Naive thymus-derived CD8-positive, alpha-beta T cell (primary cell): ENCODE measurements at regions not wholly inside any gene's neighbourhood (a gene's known extent, or its start where the extent isn't known, plus 50 kb on each side); places are given as distances from the start of the nearest gene placed in this dataset.
"Not testable (repeated sequence)": the region's sequence is repeated elsewhere in the genome, so short reads cannot be mapped to it uniquely, and the experiment has no call there.

Experiments used
- ATAC-seq, 2 donors: fragments of 150-1000 bp; cut with Tn5 transposase in 1 of 2; sonication (Bioruptor Pico), chemical (Tn5 transposase) in 1 of 2; 1 replicate in 1 of 2; 2 replicates in 1 of 2; pipeline ENCODE4 v1.10.0; 2021; ENCODE audit warnings: mild to moderate bottlenecking in 2 of 2, moderate library complexity in 2 of 2
- POLR2A ChIA-PET: fragments of 350-600 bp; sonication (Branson Sonifier 250); formaldehyde crosslinking; loops from one replicate; lab custom pipeline; 2021; ENCODE audit warnings: antibody characterized with exemption; lab: Charles Lee
- DNase-seq, 10 donors: peaks; one replicate each; pipeline versions ENCODE4 v3.0.0 to v3.0.0-alpha.2; 2020 to 2022
- H3K27ac Mint-ChIP-seq, 10 donors: one replicate each; pipeline ENCODE4 v1.8.0; 2020 to 2022; ENCODE audit warnings: mild to moderate bottlenecking in 10 of 10, mixed read lengths in 10 of 10, moderate library complexity in 4 of 10, inconsistent platforms in 1 of 10
- H3K27me3 Mint-ChIP-seq, 5 donors: one replicate each; pipeline ENCODE4 v1.8.0; 2021 to 2022; ENCODE audit warnings: mixed read lengths in 5 of 5
- H3K36me3 Mint-ChIP-seq, 3 donors: one replicate each; pipeline ENCODE4 v1.8.0; 2020 to 2022; ENCODE audit warnings: mixed read lengths in 3 of 3, mild to moderate bottlenecking in 2 of 3, inconsistent platforms in 1 of 3
- H3K4me1 Mint-ChIP-seq, 4 donors: one replicate each; pipeline ENCODE4 v1.8.0; 2021 to 2022; ENCODE audit warnings: mixed read lengths in 4 of 4
- H3K4me3 Mint-ChIP-seq, 10 donors: one replicate each; pipeline ENCODE4 v1.8.0; 2020 to 2022; ENCODE audit warnings: mild to moderate bottlenecking in 10 of 10, mixed read lengths in 10 of 10, moderate library complexity in 6 of 10, inconsistent platforms in 1 of 10
- H3K9me3 Mint-ChIP-seq, 9 donors: one replicate each; pipeline ENCODE4 v1.8.0; 2020 to 2022; ENCODE audit warnings: mixed read lengths in 9 of 9, mild to moderate bottlenecking in 3 of 9, inconsistent platforms in 1 of 9, moderate library complexity in 1 of 9

- Mint-ChIP-seq H3K4me3 (no peak overlapping the region), H3K4me1 (peaks cover 0 to 6% (median 4%) of the 10 kb centered on the region in 4 donors), H3K9me3 (no peaks in the 10 kb centered on the region), H3K36me3 (peaks cover 4 to 93% (median 55%) of the 10 kb centered on the region in 3 donors), H3K27me3 (no peaks in the 10 kb centered on the region), H3K27ac (no peak overlapping the region)
- ATAC-seq, result no peak
- POLR2A ChIA-PET, result no interaction called here
- DNase-seq, result no peak
These were observed 245.0 kb downstream of the UTRN start for GRCh38 chr6:144530118-144530517.

GRCh38 chr6:144532238-144532637, 247.1 kb downstream of the UTRN start:
- H3K27me3 Mint-ChIP-seq, H3K4me3 Mint-ChIP-seq, ATAC-seq, H3K9me3 Mint-ChIP-seq, POLR2A ChIA-PET, DNase-seq, H3K27ac Mint-ChIP-seq, H3K4me1 Mint-ChIP-seq: not testable (repeated sequence)
- peaks cover 2 to 84% (median 47%) of the 10 kb centered on the region in 3 donors for H3K36me3 Mint-ChIP-seq

- peaks cover 0 to 2% (median 0%) of the 10 kb centered on the region in 4 donors for H3K4me1 Mint-ChIP-seq
- POLR2A ChIA-PET, result interaction anchor here (0.6 kb wide), 1 partner anchor 418 kb away, joined by 3 read pairs; no protein-coding TSS in a partner anchor
These were observed 249.0 kb downstream of the UTRN start for GRCh38 chr6:144534180-144534579.

GRCh38 chr6:144535630-144536029, 250.5 kb downstream of the UTRN start:
- Mint-ChIP-seq H3K27ac (peak overlapping the region in 1 of 10 donors; percentile 40), H3K9me3 (no peaks in the 10 kb centered on the region), H3K4me1 (no peaks in the 10 kb centered on the region), H3K36me3 (peaks cover 0 to 77% (median 37%) of the 10 kb centered on the region in 3 donors), H3K4me3 (no peak overlapping the region), H3K27me3 (no peaks in the 10 kb centered on the region)
- ATAC-seq (no peak), DNase-seq (no peak)
- POLR2A ChIA-PET, result no interaction called here

More at GRCh38 chr6:144534180-144534579, 249.0 kb downstream of the UTRN start:
- Mint-ChIP-seq H3K36me3 (peaks cover 0 to 77% (median 42%) of the 10 kb centered on the region in 3 donors), H3K27ac (peak overlapping the region in 1 of 10 donors; percentile 22), H3K4me3 (no peak overlapping the region), H3K27me3 (no peaks in the 10 kb centered on the region), H3K9me3 (no peaks in the 10 kb centered on the region)
- ATAC-seq (no peak), DNase-seq (no peak)

GRCh38 chr6:144536079-144536478, 250.9 kb downstream of the UTRN start:
- Mint-ChIP-seq H3K4me1 (no peaks in the 10 kb centered on the region), H3K9me3 (no peaks in the 10 kb centered on the region), H3K27me3 (no peaks in the 10 kb centered on the region), H3K4me3 (no peak overlapping the region), H3K36me3 (peaks cover 0 to 77% (median 37%) of the 10 kb centered on the region in 3 donors), H3K27ac (peak overlapping the region in 1 of 10 donors; percentile 40)
- DNase-seq (no peak), ATAC-seq (no peak)
- POLR2A ChIA-PET, result no interaction called here

- ATAC-seq (no peak), DNase-seq (no peak)
- POLR2A ChIA-PET, result interaction anchor here (0.6 kb wide), 1 partner anchor 11 kb away, joined by 7 read pairs; no protein-coding TSS in a partner anchor
- H3K9me3 Mint-ChIP-seq, result no peaks in the 10 kb centered on the region
- H3K4me3 Mint-ChIP-seq, result no peak overlapping the region
- peaks cover 27 to 82% (median 51%) of the 10 kb centered on the region in 3 donors for H3K36me3 Mint-ChIP-seq
- H3K4me1 Mint-ChIP-seq, result peaks cover 0 to 10% (median 0%) of the 10 kb centered on the region in 4 donors
- peak overlapping the region in 2 of 10 donors; percentile 28 to 61 for H3K27ac Mint-ChIP-seq
- no peaks in the 10 kb centered on the region for H3K27me3 Mint-ChIP-seq
These were observed 258.1 kb downstream of the UTRN start for GRCh38 chr6:144543006-144543871.

- no peak for DNase-seq
- Mint-ChIP-seq H3K27me3 (no peaks in the 10 kb centered on the region), H3K4me3 (no peak overlapping the region), H3K9me3 (no peaks in the 10 kb centered on the region), H3K27ac (peak overlapping the region in 2 of 10 donors; percentile 20 to 40), H3K4me1 (peaks cover 0 to 10% (median 0%) of the 10 kb centered on the region in 4 donors), H3K36me3 (peaks cover 27 to 82% (median 59%) of the 10 kb centered on the region in 3 donors)
- no peak for ATAC-seq
- POLR2A ChIA-PET, result no interaction called here
These were observed 259.2 kb downstream of the UTRN start for GRCh38 chr6:144544266-144544830.

GRCh38 chr6:144546807-144547206, 261.7 kb downstream of the UTRN start:
- Mint-ChIP-seq H3K4me3 (no peak overlapping the region), H3K27me3 (no peaks in the 10 kb centered on the region), H3K27ac (peak overlapping the region in 1 of 10 donors; percentile 66), H3K36me3 (peaks cover 34 to 82% (median 67%) of the 10 kb centered on the region in 3 donors), H3K4me1 (peaks cover 0 to 10% (median 0%) of the 10 kb centered on the region in 4 donors), H3K9me3 (no peaks in the 10 kb centered on the region)
- DNase-seq (no peak), ATAC-seq (no peak)
- POLR2A ChIA-PET, result no interaction called here

GRCh38 chr6:144547409-144547808, 262.3 kb downstream of the UTRN start:
- Mint-ChIP-seq H3K4me1 (peaks cover 0 to 6% (median 0%) of the 10 kb centered on the region in 4 donors), H3K27me3 (no peaks in the 10 kb centered on the region), H3K27ac (no peak overlapping the region), H3K9me3 (no peaks in the 10 kb centered on the region), H3K4me3 (no peak overlapping the region), H3K36me3 (peaks cover 32 to 82% (median 66%) of the 10 kb centered on the region in 3 donors)
- POLR2A ChIA-PET, result no interaction called here
- no peak for DNase-seq
- no peak for ATAC-seq

GRCh38 chr6:144548536-144548935, 263.4 kb downstream of the UTRN start:
- ATAC-seq, result no peak
- Mint-ChIP-seq H3K4me1 (peaks cover 0 to 4% (median 0%) of the 10 kb centered on the region in 4 donors), H3K4me3 (no peak overlapping the region)

GRCh38 chr6:144549837-144550747, 265.0 kb downstream of the UTRN start:
- H3K36me3 Mint-ChIP-seq, result peaks cover 23 to 84% (median 62%) of the 10 kb centered on the region in 3 donors
- no peak for DNase-seq
- no peak overlapping the region for H3K4me3 Mint-ChIP-seq
- peaks cover 0 to 3% (median 0%) of the 10 kb centered on the region in 4 donors for H3K4me1 Mint-ChIP-seq
- no peaks in the 10 kb centered on the region for H3K27me3 Mint-ChIP-seq
- no peaks in the 10 kb centered on the region for H3K9me3 Mint-ChIP-seq
- POLR2A ChIA-PET, result no interaction called here
- no peak for ATAC-seq
- peak overlapping the region in 2 of 10 donors; percentile 2 to 51 for H3K27ac Mint-ChIP-seq

More at GRCh38 chr6:144548536-144548935, 263.4 kb downstream of the UTRN start:
- H3K36me3 Mint-ChIP-seq, result peaks cover 33 to 82% (median 60%) of the 10 kb centered on the region in 3 donors
- no peaks in the 10 kb centered on the region for H3K9me3 Mint-ChIP-seq
- H3K27ac Mint-ChIP-seq, result no peak overlapping the region
- no peaks in the 10 kb centered on the region for H3K27me3 Mint-ChIP-seq
- DNase-seq, result no peak
- POLR2A ChIA-PET, result no interaction called here

GRCh38 chr6:144551339-144551738, 266.2 kb downstream of the UTRN start:
- H3K9me3 Mint-ChIP-seq, result no peaks in the 10 kb centered on the region
- peaks cover 21 to 87% (median 68%) of the 10 kb centered on the region in 3 donors for H3K36me3 Mint-ChIP-seq
- peaks cover 0 to 2% (median 0%) of the 10 kb centered on the region in 4 donors for H3K4me1 Mint-ChIP-seq
- POLR2A ChIA-PET, result no interaction called here
- DNase-seq (no peak), ATAC-seq (no peak)
- H3K27ac Mint-ChIP-seq, result peak overlapping the region in 2 of 10 donors; percentile 1 to 24
- H3K4me3 Mint-ChIP-seq, result no peak overlapping the region
- H3K27me3 Mint-ChIP-seq, result no peaks in the 10 kb centered on the region
